GM23338 (cell line): ENCODE measurements at regions not wholly inside any gene's neighbourhood (a gene's known extent, or its start where the extent isn't known, plus 50 kb on each side); places are given as distances from the start of the nearest gene placed in this dataset.

Experiments used
- ATAC-seq: fragments of 200-7000 bp; cut with Tn5 transposase; 3 replicates; pipeline ENCODE4 v1.9.1; 2020
- DNase-seq: peaks from one replicate; pipeline ENCODE4 v3.0.0-alpha.2; 2015; ENCODE audit warnings: low spot score
- H2AFZ ChIP-seq: fragments of 200-600 bp; sonication (generic); 2 replicates; pipeline ENCODE4 v1.8.0; 2016; ENCODE audit warnings: antibody characterized with exemption, mild to moderate bottlenecking, moderate library complexity
- H3F3A ChIP-seq: fragments of 200-600 bp; sonication (generic); replicated peaks from 2 replicates; pipeline ENCODE4 v1.8.0; 2017; ENCODE audit warnings: antibody characterized with exemption, mixed run types, low read depth
- H3K27ac ChIP-seq: fragments of 200-600 bp; sonication (generic); 2 replicates; pipeline ENCODE4 v1.6.1; 2016; ENCODE audit warnings: low read depth
- H3K27me3 ChIP-seq: fragments of 200-600 bp; sonication (generic); 2 replicates; pipeline ENCODE4 v1.8.0; 2016; ENCODE audit warnings: mild to moderate bottlenecking, mixed run types, moderate library complexity; ENCODE audit not compliant: insufficient read depth
- H3K36me3 ChIP-seq: fragments of 200-600 bp; sonication (generic); 2 replicates; pipeline ENCODE4 v1.8.0; 2016; ENCODE audit warnings: mild to moderate bottlenecking; ENCODE audit not compliant: insufficient read depth
- H3K4me1 ChIP-seq: fragments of 200-600 bp; sonication (generic); 2 replicates; pipeline ENCODE4 v1.8.0; 2016; ENCODE audit warnings: mild to moderate bottlenecking, moderate library complexity; ENCODE audit not compliant: insufficient read depth
- H3K4me2 ChIP-seq: fragments of 200-600 bp; sonication (generic); 2 replicates; pipeline ENCODE4 v1.7.1; 2017; ENCODE audit warnings: mixed run types
- H3K4me3 ChIP-seq: fragments of 200-600 bp; sonication (generic); 2 replicates; pipeline ENCODE4 v1.6.1; 2016; ENCODE audit warnings: mixed run types
- H3K79me2 ChIP-seq: fragments of 200-600 bp; sonication (generic); replicated peaks from 2 replicates; pipeline ENCODE4 v1.8.0; 2017; ENCODE audit warnings: mild to moderate bottlenecking; ENCODE audit not compliant: insufficient read depth
- H3K9me2 ChIP-seq: fragments of 200-600 bp; sonication (generic); 2 replicates; pipeline ENCODE4 v1.8.0; 2017; ENCODE audit not compliant: insufficient read depth
- H4K20me1 ChIP-seq: fragments of 200-600 bp; sonication (generic); replicated peaks from 2 replicates; pipeline ENCODE4 v1.8.0; 2017; ENCODE audit warnings: mild to moderate bottlenecking; ENCODE audit not compliant: insufficient read depth
- H3K27ac Mint-ChIP-seq: 2 replicates; pipeline ENCODE4 v1.8.0; 2020; ENCODE audit warnings: inconsistent platforms, mild to moderate bottlenecking, moderate library complexity, mixed read lengths
- H3K27me3 Mint-ChIP-seq: 3 replicates; pipeline ENCODE4 v1.8.0; 2022; ENCODE audit warnings: low read depth, mild to moderate bottlenecking, moderate library complexity, mixed read lengths, inconsistent platforms; ENCODE audit not compliant: insufficient read depth, poor library complexity
- H3K36me3 Mint-ChIP-seq: 3 replicates; pipeline ENCODE4 v1.8.0; 2021; ENCODE audit warnings: low read depth, mild to moderate bottlenecking, inconsistent platforms, moderate library complexity, mixed read lengths
- H3K4me1 Mint-ChIP-seq: 3 replicates; pipeline ENCODE4 v1.8.0; 2020; ENCODE audit warnings: mild to moderate bottlenecking, inconsistent platforms, mixed read lengths
- H3K4me3 Mint-ChIP-seq: 3 replicates; pipeline ENCODE4 v1.8.0; 2021; ENCODE audit warnings: moderate library complexity, mild to moderate bottlenecking, inconsistent platforms, mixed read lengths
- H3K9me3 Mint-ChIP-seq: 3 replicates; pipeline ENCODE4 v1.8.0; 2020; ENCODE audit warnings: moderate library complexity, mild to moderate bottlenecking, inconsistent platforms, mixed read lengths
- ETS1 ChIP-seq: IDR thresholded peaks from 2 replicates; pipeline ENCODE4 v1.6.1; 2016; ENCODE audit warnings: antibody characterized with exemption
- EZH2 ChIP-seq: fragments of 200-600 bp; sonication (generic); IDR thresholded peaks from one replicate; pipeline ENCODE4 v1.8.0; 2017; ENCODE audit warnings: antibody characterized with exemption, mild to moderate bottlenecking, low read depth; ENCODE audit not compliant: unreplicated experiment
- EZH2phosphoT487 ChIP-seq: fragments of 200-600 bp; sonication (generic); IDR thresholded peaks from one replicate; pipeline ENCODE4 v1.8.1; 2018; ENCODE audit warnings: antibody characterized with exemption; ENCODE audit not compliant: unreplicated experiment
- JUNB ChIP-seq: IDR thresholded peaks from one replicate; pipeline ENCODE4 v1.6.1; 2016; ENCODE audit warnings: antibody characterized with exemption; ENCODE audit not compliant: unreplicated experiment
- NANOG ChIP-seq: IDR thresholded peaks from 2 replicates; pipeline ENCODE4 v1.6.1; 2016; ENCODE audit warnings: antibody characterized with exemption, borderline replicate concordance
- POLR2AphosphoS5 ChIP-seq: IDR thresholded peaks from 2 replicates; pipeline ENCODE4 v1.6.1; 2016; ENCODE audit warnings: antibody characterized with exemption, low read depth
- STAT1 ChIP-seq: IDR thresholded peaks from one replicate; pipeline ENCODE4 v1.6.1; 2016; ENCODE audit warnings: antibody characterized with exemption; ENCODE audit not compliant: unreplicated experiment
- ZNF114 ChIP-seq: fragments of 250-450 bp; sonication (Bioruptor Pico); IDR thresholded peaks from 2 replicates; pipeline ENCODE4 v1.5.0; 2020; ENCODE audit warnings: mild to moderate bottlenecking, moderate library complexity
- ZNF331 ChIP-seq: fragments of 250-450 bp; sonication (Bioruptor Pico); IDR thresholded peaks from 2 replicates; pipeline ENCODE4 v1.5.0; 2020; ENCODE audit warnings: low read depth, mild to moderate bottlenecking, moderate library complexity
- TF ChIP-seq, protein P1 (sequence below): fragments of 250-450 bp; sonication (Bioruptor Pico); IDR thresholded peaks from 2 replicates; pipeline ENCODE4 v1.5.0; 2020; ENCODE audit warnings: mild to moderate bottlenecking, moderate library complexity
- TF ChIP-seq, protein P2 (sequence below), 2 experiments: fragments of 200-600 bp in 1 of 2; sonication (generic) in 1 of 2; conservative IDR thresholded peaks; 2 replicates each; pipeline versions ENCODE4 v1.5.1 to v1.6.1; 2016 to 2017; ENCODE audit warnings: antibody characterized with exemption in 2 of 2, low read depth in 2 of 2, mild to moderate bottlenecking in 2 of 2, moderate library complexity in 1 of 2

DNA sequence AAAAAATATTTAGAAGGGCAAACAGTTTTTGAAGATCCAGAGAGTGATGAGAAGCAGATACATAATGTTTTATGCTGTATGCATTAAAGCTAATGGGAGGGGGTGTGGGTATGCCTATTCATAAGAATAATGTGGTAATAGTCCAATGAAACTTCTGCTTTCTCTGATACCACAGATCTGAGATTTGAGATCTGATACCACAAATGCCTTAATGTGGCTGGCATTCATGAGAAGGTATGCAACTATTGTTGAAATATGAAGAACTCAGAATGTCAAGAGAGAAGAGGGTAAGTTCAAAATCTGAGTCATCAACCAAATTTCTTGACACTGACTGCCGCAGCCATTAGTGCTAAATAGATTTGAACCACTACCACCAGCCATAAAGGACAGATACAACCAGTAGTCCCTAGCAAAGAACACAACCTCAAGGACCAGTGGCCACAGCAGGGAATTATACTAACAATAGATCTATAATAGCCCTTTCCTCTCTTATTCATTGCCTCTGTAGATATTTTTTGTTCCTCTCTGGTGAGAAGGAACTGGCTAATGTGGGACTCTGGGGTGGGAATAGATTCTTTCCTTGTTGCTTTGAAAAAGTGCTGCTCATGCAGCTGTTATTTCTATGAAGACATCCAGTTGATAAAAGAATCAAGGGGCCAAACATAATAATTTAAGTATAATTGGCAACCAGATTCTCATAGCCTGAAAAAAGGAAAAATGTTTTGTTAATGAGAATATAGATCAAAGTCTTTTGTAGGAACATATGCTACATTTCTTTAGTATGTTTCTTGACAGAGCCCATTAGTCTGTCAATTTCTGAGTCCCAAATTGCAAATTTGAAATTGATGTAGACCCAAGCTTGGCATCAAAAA lies 256.5 kb upstream of the ZNF608 start (continued):
- TF ChIP-seq, protein P1, sequence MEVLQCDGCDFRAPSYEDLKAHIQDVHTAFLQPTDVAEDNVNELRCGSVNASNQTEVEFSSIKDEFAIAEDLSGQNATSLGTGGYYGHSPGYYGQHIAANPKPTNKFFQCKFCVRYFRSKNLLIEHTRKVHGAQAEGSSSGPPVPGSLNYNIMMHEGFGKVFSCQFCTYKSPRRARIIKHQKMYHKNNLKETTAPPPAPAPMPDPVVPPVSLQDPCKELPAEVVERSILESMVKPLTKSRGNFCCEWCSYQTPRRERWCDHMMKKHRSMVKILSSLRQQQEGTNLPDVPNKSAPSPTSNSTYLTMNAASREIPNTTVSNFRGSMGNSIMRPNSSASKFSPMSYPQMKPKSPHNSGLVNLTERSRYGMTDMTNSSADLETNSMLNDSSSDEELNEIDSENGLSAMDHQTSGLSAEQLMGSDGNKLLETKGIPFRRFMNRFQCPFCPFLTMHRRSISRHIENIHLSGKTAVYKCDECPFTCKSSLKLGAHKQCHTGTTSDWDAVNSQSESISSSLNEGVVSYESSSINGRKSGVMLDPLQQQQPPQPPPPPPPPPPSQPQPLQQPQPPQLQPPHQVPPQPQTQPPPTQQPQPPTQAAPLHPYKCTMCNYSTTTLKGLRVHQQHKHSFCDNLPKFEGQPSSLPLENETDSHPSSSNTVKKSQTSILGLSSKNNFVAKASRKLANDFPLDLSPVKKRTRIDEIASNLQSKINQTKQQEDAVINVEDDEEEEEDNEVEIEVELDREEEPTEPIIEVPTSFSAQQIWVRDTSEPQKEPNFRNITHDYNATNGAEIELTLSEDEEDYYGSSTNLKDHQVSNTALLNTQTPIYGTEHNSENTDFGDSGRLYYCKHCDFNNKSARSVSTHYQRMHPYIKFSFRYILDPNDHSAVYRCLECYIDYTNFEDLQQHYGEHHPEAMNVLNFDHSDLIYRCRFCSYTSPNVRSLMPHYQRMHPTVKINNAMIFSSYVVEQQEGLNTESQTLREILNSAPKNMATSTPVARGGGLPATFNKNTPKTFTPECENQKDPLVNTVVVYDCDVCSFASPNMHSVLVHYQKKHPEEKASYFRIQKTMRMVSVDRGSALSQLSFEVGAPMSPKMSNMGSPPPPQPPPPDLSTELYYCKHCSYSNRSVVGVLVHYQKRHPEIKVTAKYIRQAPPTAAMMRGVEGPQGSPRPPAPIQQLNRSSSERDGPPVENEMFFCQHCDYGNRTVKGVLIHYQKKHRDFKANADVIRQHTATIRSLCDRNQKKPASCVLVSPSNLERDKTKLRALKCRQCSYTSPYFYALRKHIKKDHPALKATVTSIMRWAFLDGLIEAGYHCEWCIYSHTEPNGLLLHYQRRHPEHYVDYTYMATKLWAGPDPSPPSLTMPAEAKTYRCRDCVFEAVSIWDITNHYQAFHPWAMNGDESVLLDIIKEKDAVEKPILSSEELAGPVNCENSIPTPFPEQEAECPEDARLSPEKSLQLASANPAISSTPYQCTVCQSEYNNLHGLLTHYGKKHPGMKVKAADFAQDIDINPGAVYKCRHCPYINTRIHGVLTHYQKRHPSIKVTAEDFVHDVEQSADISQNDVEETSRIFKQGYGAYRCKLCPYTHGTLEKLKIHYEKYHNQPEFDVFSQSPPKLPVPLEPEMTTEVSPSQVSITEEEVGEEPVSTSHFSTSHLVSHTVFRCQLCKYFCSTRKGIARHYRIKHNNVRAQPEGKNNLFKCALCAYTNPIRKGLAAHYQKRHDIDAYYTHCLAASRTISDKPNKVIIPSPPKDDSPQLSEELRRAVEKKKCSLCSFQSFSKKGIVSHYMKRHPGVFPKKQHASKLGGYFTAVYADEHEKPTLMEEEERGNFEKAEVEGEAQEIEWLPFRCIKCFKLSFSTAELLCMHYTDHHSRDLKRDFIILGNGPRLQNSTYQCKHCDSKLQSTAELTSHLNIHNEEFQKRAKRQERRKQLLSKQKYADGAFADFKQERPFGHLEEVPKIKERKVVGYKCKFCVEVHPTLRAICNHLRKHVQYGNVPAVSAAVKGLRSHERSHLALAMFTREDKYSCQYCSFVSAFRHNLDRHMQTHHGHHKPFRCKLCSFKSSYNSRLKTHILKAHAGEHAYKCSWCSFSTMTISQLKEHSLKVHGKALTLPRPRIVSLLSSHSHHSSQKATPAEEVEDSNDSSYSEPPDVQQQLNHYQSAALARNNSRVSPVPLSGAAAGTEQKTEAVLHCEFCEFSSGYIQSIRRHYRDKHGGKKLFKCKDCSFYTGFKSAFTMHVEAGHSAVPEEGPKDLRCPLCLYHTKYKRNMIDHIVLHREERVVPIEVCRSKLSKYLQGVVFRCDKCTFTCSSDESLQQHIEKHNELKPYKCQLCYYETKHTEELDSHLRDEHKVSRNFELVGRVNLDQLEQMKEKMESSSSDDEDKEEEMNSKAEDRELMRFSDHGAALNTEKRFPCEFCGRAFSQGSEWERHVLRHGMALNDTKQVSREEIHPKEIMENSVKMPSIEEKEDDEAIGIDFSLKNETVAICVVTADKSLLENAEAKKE (CRISPR knock-in tag) = peak; percentile 95
- TF ChIP-seq, protein P2, sequence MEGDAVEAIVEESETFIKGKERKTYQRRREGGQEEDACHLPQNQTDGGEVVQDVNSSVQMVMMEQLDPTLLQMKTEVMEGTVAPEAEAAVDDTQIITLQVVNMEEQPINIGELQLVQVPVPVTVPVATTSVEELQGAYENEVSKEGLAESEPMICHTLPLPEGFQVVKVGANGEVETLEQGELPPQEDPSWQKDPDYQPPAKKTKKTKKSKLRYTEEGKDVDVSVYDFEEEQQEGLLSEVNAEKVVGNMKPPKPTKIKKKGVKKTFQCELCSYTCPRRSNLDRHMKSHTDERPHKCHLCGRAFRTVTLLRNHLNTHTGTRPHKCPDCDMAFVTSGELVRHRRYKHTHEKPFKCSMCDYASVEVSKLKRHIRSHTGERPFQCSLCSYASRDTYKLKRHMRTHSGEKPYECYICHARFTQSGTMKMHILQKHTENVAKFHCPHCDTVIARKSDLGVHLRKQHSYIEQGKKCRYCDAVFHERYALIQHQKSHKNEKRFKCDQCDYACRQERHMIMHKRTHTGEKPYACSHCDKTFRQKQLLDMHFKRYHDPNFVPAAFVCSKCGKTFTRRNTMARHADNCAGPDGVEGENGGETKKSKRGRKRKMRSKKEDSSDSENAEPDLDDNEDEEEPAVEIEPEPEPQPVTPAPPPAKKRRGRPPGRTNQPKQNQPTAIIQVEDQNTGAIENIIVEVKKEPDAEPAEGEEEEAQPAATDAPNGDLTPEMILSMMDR (conservative IDR thresholded peaks at IDR 0.05; ENCODE audit: low read depth in 2 of 2) = no peak

DNA sequence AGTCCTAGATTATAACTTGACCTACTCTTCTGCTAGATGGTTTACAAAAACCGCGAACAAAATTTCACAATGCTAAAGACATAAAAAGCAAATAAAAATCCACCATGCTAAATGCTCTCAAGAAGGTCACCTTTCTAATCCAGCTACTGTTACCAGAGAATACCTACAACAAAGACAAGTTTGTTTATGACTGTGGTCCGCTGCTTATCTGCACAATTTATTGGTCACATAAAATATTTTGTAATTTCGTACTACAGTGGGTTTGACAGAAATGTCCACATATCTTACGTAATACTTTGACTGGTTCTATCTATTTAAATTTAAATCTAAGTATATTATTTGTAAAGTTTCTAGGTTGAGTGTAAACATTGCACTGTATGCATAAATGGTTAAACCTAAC lies 257.6 kb upstream of the ZNF608 start:
- no peaks in the 10 kb centered on the region for H3K36me3 Mint-ChIP-seq
- DNase-seq (no peak), ATAC-seq (no peak)
- TF ChIP-seq STAT1 (no peak), NANOG (no peak), POLR2AphosphoS5 (no peak), EZH2phosphoT487 (no peak), JUNB (no peak), ZNF331 (CRISPR knock-in tag) (no peak), ZNF114 (CRISPR knock-in tag) (no peak), EZH2 (no peak), ETS1 (no peak)
- TF ChIP-seq, protein P2 (conservative IDR thresholded peaks at IDR 0.05; ENCODE audit: low read depth in 2 of 2) = no peak

More for the DNA sequence above, 257.6 kb upstream of the ZNF608 start:
- H3K27me3 ChIP-seq = no peaks in the 10 kb centered on the region
- H3K27ac Mint-ChIP-seq = peak overlapping the region; percentile 45
- no peaks in the 10 kb centered on the region for H3F3A ChIP-seq
- H4K20me1 ChIP-seq = no peaks in the 10 kb centered on the region
- peak overlapping the region; percentile 28; the same call in 1 of the 2 replicates for H3K27ac ChIP-seq
- H3K9me2 ChIP-seq = no peaks in the 10 kb centered on the region
- H3K4me2 ChIP-seq = 0 out of 2 replicates have a peak overlapping the region, but pooled peaks have one; percentile 13
- peaks cover 50% of the 10 kb centered on the region for H3K4me1 ChIP-seq
- no peak overlapping the region for H2AFZ ChIP-seq
- H3K9me3 Mint-ChIP-seq = no peaks in the 10 kb centered on the region
- no peaks in the 10 kb centered on the region for H3K27me3 Mint-ChIP-seq
- no peak overlapping the region for H3K4me3 ChIP-seq
- no peaks in the 10 kb centered on the region for H3K36me3 ChIP-seq
- H3K4me1 Mint-ChIP-seq = peaks cover 56% of the 10 kb centered on the region
- no peaks in the 10 kb centered on the region for H3K79me2 ChIP-seq
- H3K4me3 Mint-ChIP-seq = no peak overlapping the region
